ENCODE measurements at regions not wholly inside any gene's neighbourhood (a gene's known extent, or its start where the extent isn't known, plus 50 kb on each side); places are given as distances from the start of the nearest gene placed in this dataset.

- TF ChIP-seq CTCF (IDR thresholded peaks at IDR 0.05): no peak
- no peak for TF ChIP-seq EZH2 (IDR thresholded peaks at IDR 0.05)
- no peak for TF ChIP-seq EZH2phosphoT487 (IDR thresholded peaks at IDR 0.05)
Observed at GRCh38 chr6:6922166-6922565, 185.6 kb upstream of the RREB1 start.

All from neural progenitor cell (in vitro differentiated cells).